HepG2 (cell line): ENCODE measurements at regions not wholly inside any gene's neighbourhood (a gene's known extent, or its start where the extent isn't known, plus 50 kb on each side); places are given as distances from the start of the nearest gene placed in this dataset.

ENCODE experiments used
- ATAC-seq: fragments of 200-7000 bp; cut with Tn5 transposase; 3 replicates; pipeline ENCODE4 v1.9.1; 2020; ENCODE audit warnings: mild to moderate bottlenecking, moderate library complexity
- BruUV-seq: library from RNA; stranded (reverse); fragments of 400-500 nt; replicated peaks from 2 replicates; lab custom pipeline; 2021; lab: Mats Ljungman, UMichigan
- CTCF ChIA-PET: fragments of 300-600 bp; formaldehyde crosslinking; extraction: SDS; loops from one replicate; lab custom pipeline; 2021; ENCODE audit warnings: low total read pairs, inconsistent platforms, low intra/inter-chr PET ratio; lab: Yijun Ruan, JAX
- POLR2A ChIA-PET: fragments of 350-600 bp; sonication (Branson Sonifier 250); formaldehyde crosslinking; loops from one replicate; lab custom pipeline; 2020; ENCODE audit warnings: antibody characterized with exemption, inconsistent platforms; lab: Yijun Ruan, JAX
- DNase-seq: peaks from one replicate; pipeline ENCODE4 v3.0.0-alpha.2; 2015; ENCODE audit warnings: low spot score
- FAIRE-seq: peaks from 3 replicates; lab custom pipeline; 2011; peaks lifted over from hg19 to GRCh38; lab: Jason Lieb, UNC
- H2AFZ ChIP-seq: one replicate; pipeline ENCODE4 v1.6.1; 2011; ENCODE audit warnings: low read length, inconsistent platforms
- H3K27ac ChIP-seq: fragments of 300-600 bp; 3 replicates; pipeline ENCODE4 v1.8.0; 2011; ENCODE audit warnings: mixed run types, mild to moderate bottlenecking, mixed read lengths, low read length, inconsistent platforms; ENCODE audit not compliant: insufficient read depth; ENCODE audit errors: extremely low read length
- H3K27me3 ChIP-seq, 2 experiments: fragments of 200-600 bp in 1 of 2; 2 replicates in 1 of 2; 3 replicates in 1 of 2; pipeline versions ENCODE4 v1.6.0 to v1.8.0; 2011; ENCODE audit warnings: low read length in 2 of 2, mild to moderate bottlenecking in 2 of 2, moderate library complexity in 2 of 2, inconsistent platforms in 1 of 2; ENCODE audit not compliant: insufficient read depth in 2 of 2, control insufficient read depth in 1 of 2
- H3K36me3 ChIP-seq, 2 experiments: fragments of 200-600 bp in 1 of 2; replicated peaks in 1 of 2; 2 replicates in 1 of 2; 3 replicates in 1 of 2; pipeline versions ENCODE4 v1.5.1 to v1.8.0; 2011; ENCODE audit warnings: low read length in 2 of 2, inconsistent platforms in 1 of 2; ENCODE audit not compliant: insufficient read depth in 2 of 2, control insufficient read depth in 1 of 2
- H3K4me1 ChIP-seq: 2 replicates; pipeline ENCODE4 v1.5.1; 2012; ENCODE audit warnings: low read length, inconsistent platforms; ENCODE audit not compliant: insufficient read depth
- H3K4me2 ChIP-seq: 2 replicates; pipeline ENCODE4 v1.6.0; 2011; ENCODE audit warnings: low read depth, low read length, inconsistent platforms
- H3K4me3 ChIP-seq, 3 experiments: fragments of 200-600 bp in 1 of 3; sonication (generic), shearing (Covaris generic) in 1 of 3; replicated peaks in 1 of 3; 2 replicates each; pipeline ENCODE4 v1.5.1; 2011 to 2016; ENCODE audit warnings: low read length in 3 of 3, inconsistent platforms in 2 of 3, low read depth in 2 of 3, mild to moderate bottlenecking in 2 of 3, control low read depth in 1 of 3, mixed read lengths in 1 of 3; ENCODE audit not compliant: insufficient read depth in 1 of 3
- H3K79me2 ChIP-seq: one replicate; pipeline ENCODE4 v1.6.1; 2011; ENCODE audit warnings: low read length, inconsistent platforms; ENCODE audit not compliant: insufficient read depth
- H3K9ac ChIP-seq: 2 replicates; pipeline ENCODE4 v1.6.0; 2011; ENCODE audit warnings: mild to moderate bottlenecking, low read depth, low read length, inconsistent platforms; ENCODE audit not compliant: insufficient read depth
- H3K9me3 ChIP-seq: 2 replicates; pipeline ENCODE4 v1.5.1; 2012; ENCODE audit warnings: mild to moderate bottlenecking, low read length
- H4K20me1 ChIP-seq: 2 replicates; pipeline ENCODE4 v1.6.0; 2011; ENCODE audit warnings: inconsistent platforms, mild to moderate bottlenecking, low read length, moderate library complexity; ENCODE audit not compliant: insufficient read depth
- HNRNPL ChIP-seq: fragments of 200-400 bp; formaldehyde crosslinking; IDR thresholded peaks from 2 replicates; pipeline ENCODE4 v1.6.1; 2017; ENCODE audit warnings: mild to moderate bottlenecking, low read depth, low read length
- MAFF ChIP-seq: IDR thresholded peaks from 2 replicates; pipeline ENCODE4 v1.6.1; 2011; ENCODE audit warnings: low read depth, low read length, improper control_type of control experiment
- NR3C1 ChIP-seq: sonication (generic); formaldehyde crosslinking; IDR thresholded peaks from 2 replicates; pipeline ENCODE4 v1.4.0; 2020; ENCODE audit warnings: missing genetic modification reagents
- SAP130 ChIP-seq: IDR thresholded peaks from 2 replicates; pipeline ENCODE4 v1.6.1; 2016; ENCODE audit warnings: low read depth
- TCF7L2 ChIP-seq: IDR thresholded peaks from 2 replicates; pipeline ENCODE4 v1.6.1; 2011; ENCODE audit warnings: mild to moderate bottlenecking, low read depth, low read length, moderate library complexity
- YEATS2 ChIP-seq: sonication (generic); formaldehyde crosslinking; IDR thresholded peaks from 2 replicates; pipeline ENCODE4 v1.4.0; 2020; ENCODE audit warnings: missing genetic modification reagents, borderline replicate concordance
- ZNF24 ChIP-seq: fragments of 450-650 bp; IDR thresholded peaks from 2 replicates; pipeline ENCODE4 v1.6.1; 2017; ENCODE audit warnings: antibody characterized with exemption, mild to moderate bottlenecking
- WGBS: methylation state at CpG from one replicate; pipeline ENCODE4 v1.1.6; 2017; ENCODE audit warnings: low lambda C conversion rate; 5-methylcytosine and 5-hydroxymethylcytosine counted together
- in situ Hi-C: cut with HindIII; loops from 2 replicates; pipeline ENCODE4 v1.10.0; 2017; ENCODE audit warnings: low pct_unique_long_range_greater_than_20kb; ENCODE audit not compliant: extremely low pct_ligation_motif_present
- intact Hi-C: fragments of 100-400 bp; cut with micrococcal nuclease; formaldehyde crosslinking; loops from one replicate; pipeline ENCODE4 v1.10.0; 2022; ENCODE audit not compliant: unreplicated experiment
- TF ChIP-seq, protein P1 (sequence below): sonication (generic); formaldehyde crosslinking; IDR thresholded peaks from 2 replicates; pipeline ENCODE4 v1.8.1; 2022; ENCODE audit warnings: mild to moderate bottlenecking, missing genetic modification reagents
- TF ChIP-seq, protein P2 (sequence below): sonication (generic); formaldehyde crosslinking; IDR thresholded peaks from 2 replicates; pipeline ENCODE4 v1.4.0; 2020; ENCODE audit warnings: missing genetic modification reagents
- TF ChIP-seq, protein P3 (sequence below): sonication (generic); formaldehyde crosslinking; IDR thresholded peaks from 2 replicates; pipeline ENCODE4 v1.4.0; 2020; ENCODE audit warnings: missing genetic modification reagents
- TF ChIP-seq, protein P4 (sequence below), 2 experiments: sonication (generic) in 1 of 2; formaldehyde crosslinking in 1 of 2; IDR thresholded peaks; 2 replicates each; pipeline versions ENCODE4 v1.4.0 to v1.6.1; 2018 to 2020; ENCODE audit warnings: missing genetic modification reagents in 2 of 2, borderline replicate concordance in 1 of 2, low read depth in 1 of 2, mild to moderate bottlenecking in 1 of 2, missing biosample characterization in 1 of 2
- TF ChIP-seq, protein P5 (sequence below): IDR thresholded peaks from 2 replicates; pipeline ENCODE4 v1.6.1; 2016; ENCODE audit warnings: low read depth, missing genetic modification reagents, missing compliant biosample characterization

DNA sequence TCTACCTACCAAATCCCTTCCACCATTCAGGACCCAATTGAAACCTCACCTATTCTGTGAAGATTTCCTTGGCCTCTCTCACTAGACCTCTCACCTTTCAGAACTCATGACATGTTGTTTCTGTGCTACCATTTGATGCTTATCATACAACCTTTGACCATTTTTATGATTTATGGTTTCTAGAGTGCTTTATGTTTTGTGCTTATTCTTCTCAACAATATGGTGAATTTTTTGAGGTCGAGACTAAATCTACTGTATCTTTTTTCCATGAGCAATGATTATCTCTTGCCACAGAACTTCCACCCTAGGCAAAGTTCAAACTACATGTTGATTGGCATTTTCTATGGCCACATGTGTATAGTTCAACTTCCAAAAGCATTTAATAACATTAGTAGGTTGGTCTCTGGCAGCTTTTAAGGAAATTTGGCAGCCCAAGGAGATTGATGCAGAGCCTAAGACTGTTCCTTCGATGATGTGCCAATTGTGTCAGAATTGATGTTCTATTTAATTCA is 84.9 kb downstream of the OLIG3 start (continued):
- TF ChIP-seq, protein P1, sequence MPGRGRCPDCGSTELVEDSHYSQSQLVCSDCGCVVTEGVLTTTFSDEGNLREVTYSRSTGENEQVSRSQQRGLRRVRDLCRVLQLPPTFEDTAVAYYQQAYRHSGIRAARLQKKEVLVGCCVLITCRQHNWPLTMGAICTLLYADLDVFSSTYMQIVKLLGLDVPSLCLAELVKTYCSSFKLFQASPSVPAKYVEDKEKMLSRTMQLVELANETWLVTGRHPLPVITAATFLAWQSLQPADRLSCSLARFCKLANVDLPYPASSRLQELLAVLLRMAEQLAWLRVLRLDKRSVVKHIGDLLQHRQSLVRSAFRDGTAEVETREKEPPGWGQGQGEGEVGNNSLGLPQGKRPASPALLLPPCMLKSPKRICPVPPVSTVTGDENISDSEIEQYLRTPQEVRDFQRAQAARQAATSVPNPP (CRISPR knock-in tag), result no peak
- no peak for TF ChIP-seq HNRNPL
- TF ChIP-seq SAP130 (CRISPR knock-in tag), result no peak
- TF ChIP-seq NR3C1 (CRISPR knock-in tag), result no peak
- TF ChIP-seq, all 625 proteins: peak for 0

DNA sequence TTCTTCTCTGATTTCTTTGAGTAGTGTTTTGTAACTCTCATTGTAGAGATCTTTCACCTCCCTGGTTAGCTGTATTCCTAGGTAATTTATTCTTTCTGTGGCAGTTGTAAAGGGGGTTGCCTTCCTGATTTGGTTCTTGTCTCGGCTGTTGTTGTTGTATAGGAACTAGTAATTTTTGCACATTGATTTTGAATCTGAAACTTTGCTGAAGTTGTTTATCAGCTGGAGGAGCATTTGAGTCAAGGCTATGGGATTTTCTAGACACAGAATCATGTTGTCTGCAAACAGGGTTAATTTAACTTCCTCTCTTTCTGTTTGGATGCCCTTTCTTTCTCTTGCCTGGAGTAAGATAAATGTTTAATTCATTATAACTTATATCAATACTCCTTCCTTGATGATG is 86.4 kb downstream of the OLIG3 start:
- no peak overlapping the region for H3K27ac ChIP-seq
- no TSS peak for BruUV-seq
- CTCF ChIA-PET, result no interaction called here
- no peak for DNase-seq
- no peaks in the 10 kb centered on the region for H4K20me1 ChIP-seq
- intact Hi-C loops, result no loop called here
- WGBS, result 73% methylated on average over 1 of the region's 1 CpG
- no peak overlapping the region for H2AFZ ChIP-seq
- ATAC-seq, result no peak
- no peak overlapping the region for H3K4me2 ChIP-seq
- no peaks in the 10 kb centered on the region for H3K79me2 ChIP-seq
- no peak overlapping the region for H3K9ac ChIP-seq
- in situ Hi-C loops, result no loop called here
- peaks cover 26% of the 10 kb centered on the region for H3K4me1 ChIP-seq
- POLR2A ChIA-PET, result no interaction called here
- no peaks in the 10 kb centered on the region for H3K27me3 ChIP-seq
- no peak overlapping the region for H3K4me3 ChIP-seq
- no peaks in the 10 kb centered on the region for H3K36me3 ChIP-seq
- H3K9me3 ChIP-seq, result no peaks in the 10 kb centered on the region
- FAIRE-seq, result no peak
- TF ChIP-seq YEATS2 (no peak), MAFF (no peak), ZNF24 (no peak), TCF7L2 (no peak)
- TF ChIP-seq, protein P2, sequence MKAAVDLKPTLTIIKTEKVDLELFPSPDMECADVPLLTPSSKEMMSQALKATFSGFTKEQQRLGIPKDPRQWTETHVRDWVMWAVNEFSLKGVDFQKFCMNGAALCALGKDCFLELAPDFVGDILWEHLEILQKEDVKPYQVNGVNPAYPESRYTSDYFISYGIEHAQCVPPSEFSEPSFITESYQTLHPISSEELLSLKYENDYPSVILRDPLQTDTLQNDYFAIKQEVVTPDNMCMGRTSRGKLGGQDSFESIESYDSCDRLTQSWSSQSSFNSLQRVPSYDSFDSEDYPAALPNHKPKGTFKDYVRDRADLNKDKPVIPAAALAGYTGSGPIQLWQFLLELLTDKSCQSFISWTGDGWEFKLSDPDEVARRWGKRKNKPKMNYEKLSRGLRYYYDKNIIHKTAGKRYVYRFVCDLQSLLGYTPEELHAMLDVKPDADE (CRISPR knock-in tag), result no peak
- TF ChIP-seq, protein P3, sequence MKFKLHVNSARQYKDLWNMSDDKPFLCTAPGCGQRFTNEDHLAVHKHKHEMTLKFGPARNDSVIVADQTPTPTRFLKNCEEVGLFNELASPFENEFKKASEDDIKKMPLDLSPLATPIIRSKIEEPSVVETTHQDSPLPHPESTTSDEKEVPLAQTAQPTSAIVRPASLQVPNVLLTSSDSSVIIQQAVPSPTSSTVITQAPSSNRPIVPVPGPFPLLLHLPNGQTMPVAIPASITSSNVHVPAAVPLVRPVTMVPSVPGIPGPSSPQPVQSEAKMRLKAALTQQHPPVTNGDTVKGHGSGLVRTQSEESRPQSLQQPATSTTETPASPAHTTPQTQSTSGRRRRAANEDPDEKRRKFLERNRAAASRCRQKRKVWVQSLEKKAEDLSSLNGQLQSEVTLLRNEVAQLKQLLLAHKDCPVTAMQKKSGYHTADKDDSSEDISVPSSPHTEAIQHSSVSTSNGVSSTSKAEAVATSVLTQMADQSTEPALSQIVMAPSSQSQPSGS (CRISPR knock-in tag), result no peak
- TF ChIP-seq, protein P4, sequence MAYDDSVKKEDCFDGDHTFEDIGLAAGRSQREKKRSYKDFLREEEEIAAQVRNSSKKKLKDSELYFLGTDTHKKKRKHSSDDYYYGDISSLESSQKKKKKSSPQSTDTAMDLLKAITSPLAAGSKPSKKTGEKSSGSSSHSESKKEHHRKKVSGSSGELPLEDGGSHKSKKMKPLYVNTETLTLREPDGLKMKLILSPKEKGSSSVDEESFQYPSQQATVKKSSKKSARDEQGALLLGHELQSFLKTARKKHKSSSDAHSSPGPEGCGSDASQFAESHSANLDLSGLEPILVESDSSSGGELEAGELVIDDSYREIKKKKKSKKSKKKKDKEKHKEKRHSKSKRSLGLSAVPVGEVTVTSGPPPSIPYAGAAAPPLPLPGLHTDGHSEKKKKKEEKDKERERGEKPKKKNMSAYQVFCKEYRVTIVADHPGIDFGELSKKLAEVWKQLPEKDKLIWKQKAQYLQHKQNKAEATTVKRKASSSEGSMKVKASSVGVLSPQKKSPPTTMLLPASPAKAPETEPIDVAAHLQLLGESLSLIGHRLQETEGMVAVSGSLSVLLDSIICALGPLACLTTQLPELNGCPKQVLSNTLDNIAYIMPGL (CRISPR knock-in tag; IDR thresholded peaks at IDR 0.05; ENCODE audit: borderline replicate concordance in 1 of 2, low read depth in 1 of 2), result no peak
- TF ChIP-seq, protein P5, sequence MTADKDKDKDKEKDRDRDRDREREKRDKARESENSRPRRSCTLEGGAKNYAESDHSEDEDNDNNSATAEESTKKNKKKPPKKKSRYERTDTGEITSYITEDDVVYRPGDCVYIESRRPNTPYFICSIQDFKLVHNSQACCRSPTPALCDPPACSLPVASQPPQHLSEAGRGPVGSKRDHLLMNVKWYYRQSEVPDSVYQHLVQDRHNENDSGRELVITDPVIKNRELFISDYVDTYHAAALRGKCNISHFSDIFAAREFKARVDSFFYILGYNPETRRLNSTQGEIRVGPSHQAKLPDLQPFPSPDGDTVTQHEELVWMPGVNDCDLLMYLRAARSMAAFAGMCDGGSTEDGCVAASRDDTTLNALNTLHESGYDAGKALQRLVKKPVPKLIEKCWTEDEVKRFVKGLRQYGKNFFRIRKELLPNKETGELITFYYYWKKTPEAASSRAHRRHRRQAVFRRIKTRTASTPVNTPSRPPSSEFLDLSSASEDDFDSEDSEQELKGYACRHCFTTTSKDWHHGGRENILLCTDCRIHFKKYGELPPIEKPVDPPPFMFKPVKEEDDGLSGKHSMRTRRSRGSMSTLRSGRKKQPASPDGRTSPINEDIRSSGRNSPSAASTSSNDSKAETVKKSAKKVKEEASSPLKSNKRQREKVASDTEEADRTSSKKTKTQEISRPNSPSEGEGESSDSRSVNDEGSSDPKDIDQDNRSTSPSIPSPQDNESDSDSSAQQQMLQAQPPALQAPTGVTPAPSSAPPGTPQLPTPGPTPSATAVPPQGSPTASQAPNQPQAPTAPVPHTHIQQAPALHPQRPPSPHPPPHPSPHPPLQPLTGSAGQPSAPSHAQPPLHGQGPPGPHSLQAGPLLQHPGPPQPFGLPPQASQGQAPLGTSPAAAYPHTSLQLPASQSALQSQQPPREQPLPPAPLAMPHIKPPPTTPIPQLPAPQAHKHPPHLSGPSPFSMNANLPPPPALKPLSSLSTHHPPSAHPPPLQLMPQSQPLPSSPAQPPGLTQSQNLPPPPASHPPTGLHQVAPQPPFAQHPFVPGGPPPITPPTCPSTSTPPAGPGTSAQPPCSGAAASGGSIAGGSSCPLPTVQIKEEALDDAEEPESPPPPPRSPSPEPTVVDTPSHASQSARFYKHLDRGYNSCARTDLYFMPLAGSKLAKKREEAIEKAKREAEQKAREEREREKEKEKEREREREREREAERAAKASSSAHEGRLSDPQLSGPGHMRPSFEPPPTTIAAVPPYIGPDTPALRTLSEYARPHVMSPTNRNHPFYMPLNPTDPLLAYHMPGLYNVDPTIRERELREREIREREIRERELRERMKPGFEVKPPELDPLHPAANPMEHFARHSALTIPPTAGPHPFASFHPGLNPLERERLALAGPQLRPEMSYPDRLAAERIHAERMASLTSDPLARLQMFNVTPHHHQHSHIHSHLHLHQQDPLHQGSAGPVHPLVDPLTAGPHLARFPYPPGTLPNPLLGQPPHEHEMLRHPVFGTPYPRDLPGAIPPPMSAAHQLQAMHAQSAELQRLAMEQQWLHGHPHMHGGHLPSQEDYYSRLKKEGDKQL (CRISPR knock-in tag), result no peak
